IPS-18a (cell line): ENCODE measurements at regions not wholly inside any gene's neighbourhood (a gene's known extent, or its start where the extent isn't known, plus 50 kb on each side); places are given as distances from the start of the nearest gene placed in this dataset.

Experiments used
- H3K27ac ChIP-seq: one replicate; pipeline ENCODE4 v1.5.1; 2013; ENCODE audit warnings: low read length
- H3K27me3 ChIP-seq: one replicate; pipeline ENCODE4 v1.6.1; 2013; ENCODE audit warnings: mild to moderate bottlenecking, low read length; ENCODE audit not compliant: control insufficient read depth, insufficient read depth
- H3K36me3 ChIP-seq: one replicate; pipeline ENCODE4 v1.6.1; 2013; ENCODE audit warnings: low read depth, low read length; ENCODE audit not compliant: control insufficient read depth
- H3K4me1 ChIP-seq: one replicate; pipeline ENCODE4 v1.6.1; 2013; ENCODE audit warnings: low read depth, low read length; ENCODE audit not compliant: control insufficient read depth
- H3K4me3 ChIP-seq: one replicate; pipeline ENCODE4 v1.5.1; 2013; ENCODE audit warnings: low read length
- H3K9ac ChIP-seq: one replicate; pipeline ENCODE4 v1.6.1; 2013; ENCODE audit warnings: mild to moderate bottlenecking, low read length, moderate library complexity
- H3K9me3 ChIP-seq: one replicate; pipeline ENCODE4 v1.6.1; 2013; ENCODE audit warnings: low read depth, low read length; ENCODE audit not compliant: control insufficient read depth

- no peaks in the 10 kb centered on the region for H3K9me3 ChIP-seq
- no peak overlapping the region for H3K4me3 ChIP-seq
- H3K4me1 ChIP-seq = no peaks in the 10 kb centered on the region
- H3K27me3 ChIP-seq = no peaks in the 10 kb centered on the region
- H3K9ac ChIP-seq = no peak overlapping the region
- H3K27ac ChIP-seq = no peak overlapping the region
- H3K36me3 ChIP-seq = no peaks in the 10 kb centered on the region
These were observed 328.4 kb upstream of the RARB start for GRCh38 chr3:25099666-25100065.

- H3K27me3 ChIP-seq = no peaks in the 10 kb centered on the region
- no peaks in the 10 kb centered on the region for H3K4me1 ChIP-seq
- H3K9me3 ChIP-seq = no peaks in the 10 kb centered on the region
- no peak overlapping the region for H3K9ac ChIP-seq
- no peak overlapping the region for H3K4me3 ChIP-seq
- no peaks in the 10 kb centered on the region for H3K36me3 ChIP-seq
- H3K27ac ChIP-seq = no peak overlapping the region
These were observed 324.7 kb upstream of the RARB start for GRCh38 chr3:25103391-25103790.

GRCh38 chr3:25107918-25108617 lies 320.0 kb upstream of the RARB start:
- Histone ChIP-seq H3K9me3 (no peaks in the 10 kb centered on the region), H3K27me3 (no peaks in the 10 kb centered on the region), H3K27ac (no peak overlapping the region), H3K9ac (no peak overlapping the region), H3K36me3 (no peaks in the 10 kb centered on the region), H3K4me1 (no peaks in the 10 kb centered on the region), H3K4me3 (no peak overlapping the region)

DNA sequence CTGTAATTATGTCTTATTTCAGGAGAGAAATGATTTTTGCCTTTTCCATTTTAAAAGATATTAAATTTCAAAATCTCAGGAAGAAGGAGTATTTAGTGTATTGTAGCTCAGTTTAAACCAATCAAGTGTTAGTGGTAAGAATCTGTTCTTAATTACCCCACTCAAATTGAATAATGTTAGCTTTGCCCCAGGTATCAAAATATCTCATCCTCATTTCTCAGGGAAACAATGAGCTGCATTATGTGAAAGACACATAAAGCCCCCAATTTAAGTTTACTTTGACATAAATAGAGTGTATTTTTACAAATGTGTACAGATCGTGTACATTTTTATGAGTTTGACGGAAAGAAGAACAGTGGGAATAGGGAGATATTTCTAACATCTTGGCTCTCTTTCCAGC lies 317.4 kb upstream of the RARB start:
- Histone ChIP-seq H3K27me3 (no peaks in the 10 kb centered on the region), H3K4me1 (no peaks in the 10 kb centered on the region), H3K4me3 (no peak overlapping the region), H3K36me3 (no peaks in the 10 kb centered on the region), H3K27ac (no peak overlapping the region), H3K9ac (no peak overlapping the region), H3K9me3 (no peaks in the 10 kb centered on the region)

GRCh38 chr3:25113891-25114290 lies 314.2 kb upstream of the RARB start:
- Histone ChIP-seq H3K4me3 (no peak overlapping the region), H3K9me3 (no peaks in the 10 kb centered on the region), H3K4me1 (no peaks in the 10 kb centered on the region), H3K9ac (no peak overlapping the region), H3K27ac (no peak overlapping the region), H3K36me3 (no peaks in the 10 kb centered on the region), H3K27me3 (no peaks in the 10 kb centered on the region)

GRCh38 chr3:25114532-25114931 lies 313.5 kb upstream of the RARB start:
- H3K27ac ChIP-seq = no peak overlapping the region
- H3K9me3 ChIP-seq = no peaks in the 10 kb centered on the region
- H3K4me1 ChIP-seq = no peaks in the 10 kb centered on the region
- no peak overlapping the region for H3K4me3 ChIP-seq
- H3K9ac ChIP-seq = no peak overlapping the region
- no peaks in the 10 kb centered on the region for H3K36me3 ChIP-seq
- H3K27me3 ChIP-seq = no peaks in the 10 kb centered on the region

DNA sequence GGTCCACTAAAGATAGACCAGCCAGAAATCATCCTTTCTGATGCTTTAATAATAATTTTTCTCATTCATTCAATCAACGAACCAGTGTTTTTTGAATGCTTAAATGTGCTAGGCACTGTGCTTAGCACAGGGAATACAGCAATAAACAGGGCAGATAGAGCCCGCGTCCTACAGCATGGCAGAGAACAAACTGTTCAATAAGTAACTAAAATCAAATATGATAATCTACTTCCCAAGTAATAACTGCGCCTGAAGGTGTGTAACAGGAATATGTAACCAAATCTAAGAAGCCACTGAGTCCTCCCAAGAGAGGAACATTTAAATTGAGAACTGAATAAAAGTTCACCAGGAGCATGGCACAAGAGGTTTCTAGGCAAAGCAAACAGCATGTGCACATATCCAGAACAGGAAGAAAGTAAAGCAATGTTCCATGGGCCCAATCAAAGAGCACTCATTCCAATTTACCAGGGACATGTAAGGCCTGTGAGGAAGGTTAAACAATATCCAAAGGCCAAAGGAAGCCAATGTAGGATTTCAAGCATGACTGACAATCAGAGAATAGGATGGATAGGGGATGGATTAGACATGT lies 311.0 kb upstream of the RARB start:
- H3K4me3 ChIP-seq = no peak overlapping the region

GRCh38 chr3:25119682-25120081 lies 308.4 kb upstream of the RARB start:
- no peaks in the 10 kb centered on the region for H3K4me1 ChIP-seq
- no peaks in the 10 kb centered on the region for H3K9me3 ChIP-seq
- H3K27ac ChIP-seq = no peak overlapping the region
- H3K4me3 ChIP-seq = no peak overlapping the region
- H3K36me3 ChIP-seq = no peaks in the 10 kb centered on the region
- H3K9ac ChIP-seq = no peak overlapping the region
- H3K27me3 ChIP-seq = no peaks in the 10 kb centered on the region

More for the DNA sequence above, 311.0 kb upstream of the RARB start:
- Histone ChIP-seq H3K4me1 (no peaks in the 10 kb centered on the region), H3K36me3 (no peaks in the 10 kb centered on the region), H3K9ac (no peak overlapping the region), H3K27ac (no peak overlapping the region), H3K27me3 (no peaks in the 10 kb centered on the region), H3K9me3 (no peaks in the 10 kb centered on the region)

DNA sequence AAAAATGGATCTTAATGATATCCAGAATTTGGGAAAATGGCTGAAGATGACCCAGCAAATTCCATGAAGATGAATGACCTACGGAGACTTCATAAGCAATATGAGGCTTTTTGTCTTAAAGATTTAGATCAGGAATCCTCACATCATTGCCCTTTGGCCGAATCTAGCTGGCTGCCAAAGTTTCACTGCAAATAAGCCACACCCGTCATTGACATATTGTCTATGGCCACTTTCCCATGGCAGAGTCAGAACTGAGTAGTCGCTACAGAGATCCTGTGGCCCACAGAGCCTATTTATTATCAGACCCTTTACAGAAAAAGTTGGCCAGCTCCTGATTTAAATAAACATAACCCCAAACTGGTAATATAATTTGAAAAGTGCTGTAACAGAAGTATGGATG lies 307.4 kb upstream of the RARB start:
- Histone ChIP-seq H3K9ac (no peak overlapping the region), H3K27ac (no peak overlapping the region), H3K9me3 (no peaks in the 10 kb centered on the region), H3K27me3 (no peaks in the 10 kb centered on the region), H3K4me1 (no peaks in the 10 kb centered on the region), H3K4me3 (no peak overlapping the region), H3K36me3 (no peaks in the 10 kb centered on the region)

DNA sequence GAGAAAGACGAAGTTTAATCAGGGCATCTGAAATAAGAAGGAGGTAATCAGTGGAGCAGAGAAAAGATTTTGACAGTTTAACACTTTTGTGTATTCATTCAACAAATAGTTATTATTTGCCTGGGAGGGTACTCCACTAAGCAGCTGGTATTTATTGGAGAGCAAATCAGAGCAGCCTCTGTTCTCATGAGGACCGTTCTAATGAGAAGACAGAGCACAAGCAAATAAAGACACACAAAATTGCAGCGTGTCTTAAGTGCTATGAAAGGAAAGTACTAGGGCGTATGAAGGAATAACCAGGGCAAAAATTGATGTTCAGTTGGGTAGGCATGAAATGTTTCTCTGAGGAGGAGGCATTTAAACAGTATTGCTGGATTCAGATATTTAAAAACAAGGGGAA lies 302.9 kb upstream of the RARB start:
- Histone ChIP-seq H3K9ac (no peak overlapping the region), H3K9me3 (peaks cover 14% of the 10 kb centered on the region), H3K36me3 (no peaks in the 10 kb centered on the region), H3K4me1 (no peaks in the 10 kb centered on the region), H3K4me3 (no peak overlapping the region), H3K27ac (no peak overlapping the region), H3K27me3 (no peaks in the 10 kb centered on the region)

GRCh38 chr3:25128735-25129134 lies 299.3 kb upstream of the RARB start:
- H3K4me3 ChIP-seq = no peak overlapping the region
- peaks cover 15% of the 10 kb centered on the region for H3K9me3 ChIP-seq
- H3K27ac ChIP-seq = no peak overlapping the region
- H3K4me1 ChIP-seq = no peaks in the 10 kb centered on the region
- H3K9ac ChIP-seq = no peak overlapping the region
- no peaks in the 10 kb centered on the region for H3K27me3 ChIP-seq
- no peaks in the 10 kb centered on the region for H3K36me3 ChIP-seq
